ENCODE measurements at regions not wholly inside any gene's neighbourhood (a gene's known extent, or its start where the extent isn't known, plus 50 kb on each side); places are given as distances from the start of the nearest gene placed in this dataset.

DNA sequence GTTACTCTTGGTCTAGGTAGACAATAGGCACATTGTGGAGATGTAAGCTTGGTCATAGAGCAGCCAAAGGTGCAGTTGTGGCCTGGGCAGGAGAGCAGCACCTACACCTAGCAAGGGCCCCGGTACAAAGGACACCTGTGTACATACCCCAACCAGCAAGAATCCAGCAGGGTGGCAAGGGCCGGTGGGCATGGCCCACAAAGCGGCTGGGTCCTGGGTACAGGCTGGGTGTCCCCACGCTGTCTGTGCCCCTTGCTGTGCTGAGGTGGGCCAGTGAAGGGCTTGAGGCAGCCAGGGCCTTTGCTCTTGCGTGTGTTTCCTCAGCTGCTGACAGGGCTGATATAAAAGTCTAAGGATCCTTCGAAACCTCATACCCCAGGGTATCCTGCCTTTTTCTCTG is 501.8 kb downstream of the EIPR1 start:
- intact Hi-C loops (cut with DNase I; ENCODE audit: low total_unique reads): no loop called here
- WGBS, 2 donors (ENCODE audit: low coverage in 1 of 2): 90% methylated on average over 5 of the region's 6 CpGs; no CpG with 5 or more reads in 1 of the 2 donors

GRCh38 chr2:2875296-2875695 is 502.3 kb downstream of the EIPR1 start:
- Histone ChIP-seq H3K27me3 (no peaks in the 10 kb centered on the region), H3K9me3 (no peaks in the 10 kb centered on the region), H3K36me3 (no peaks in the 10 kb centered on the region), H3K27ac (no peak overlapping the region), H3K4me1 (no peaks in the 10 kb centered on the region), H3K4me3 (no peak overlapping the region)
- in situ Hi-C loops (cut with MboI; ENCODE audit: low pct_ligation_motif_present in 1 of 4, low pct_unique_long_range_greater_than_20kb in 1 of 4, low sequenced_read_pairs in 3 of 4) (no loop called here), intact Hi-C loops (cut with DNase I; ENCODE audit: low total_unique reads) (no loop called here)
- 82 to 100% methylated on average over 2 to 7 of the region's 11 CpGs for WGBS, 2 donors (ENCODE audit: low coverage in 1 of 2)
- TF ChIP-seq CTCF (IDR thresholded peaks at IDR 0.05) (no peak), POLR2AphosphoS5 (IDR thresholded peaks at IDR 0.05) (no peak), EP300 (IDR thresholded peaks at IDR 0.05; ENCODE audit: low read depth) (no peak), POLR2A (IDR thresholded peaks at IDR 0.05) (no peak)
- DNase-seq: no peak

More for the DNA sequence above, 501.8 kb downstream of the EIPR1 start:
- Histone ChIP-seq H3K27ac (no peak overlapping the region), H3K9me3 (no peaks in the 10 kb centered on the region), H3K36me3 (no peaks in the 10 kb centered on the region), H3K27me3 (no peaks in the 10 kb centered on the region), H3K4me1 (no peaks in the 10 kb centered on the region), H3K4me3 (no peak overlapping the region)
- no peak for DNase-seq
- no peak for TF ChIP-seq POLR2AphosphoS5 (IDR thresholded peaks at IDR 0.05)
- in situ Hi-C loops (cut with MboI; ENCODE audit: low pct_ligation_motif_present in 1 of 4, low pct_unique_long_range_greater_than_20kb in 1 of 4, low sequenced_read_pairs in 3 of 4): no loop called here

- Histone ChIP-seq H3K27ac (no peak overlapping the region), H3K9me3 (no peaks in the 10 kb centered on the region), H3K36me3 (no peaks in the 10 kb centered on the region), H3K4me3 (no peak overlapping the region), H3K4me1 (no peaks in the 10 kb centered on the region), H3K27me3 (no peaks in the 10 kb centered on the region)
- DNase-seq: no peak
- intact Hi-C loops (cut with DNase I; ENCODE audit: low total_unique reads): no loop called here
- 92% methylated on average over 10 of the region's 12 CpGs; no CpG with 5 or more reads in 1 of the 2 donors for WGBS, 2 donors (ENCODE audit: low coverage in 1 of 2)
- no peak for TF ChIP-seq EP300 (IDR thresholded peaks at IDR 0.05; ENCODE audit: low read depth)
- no peak for TF ChIP-seq CTCF (IDR thresholded peaks at IDR 0.05)
- TF ChIP-seq POLR2A (IDR thresholded peaks at IDR 0.05): no peak
- no peak for TF ChIP-seq POLR2AphosphoS5 (IDR thresholded peaks at IDR 0.05)
- in situ Hi-C loops (cut with MboI; ENCODE audit: low pct_ligation_motif_present in 1 of 4, low pct_unique_long_range_greater_than_20kb in 1 of 4, low sequenced_read_pairs in 3 of 4): no loop called here
These were observed 502.8 kb downstream of the EIPR1 start for GRCh38 chr2:2874805-2875204.

GRCh38 chr2:2874341-2874740 is 503.3 kb downstream of the EIPR1 start:
- Histone ChIP-seq H3K4me1 (no peaks in the 10 kb centered on the region), H3K9me3 (no peaks in the 10 kb centered on the region), H3K27ac (no peak overlapping the region), H3K4me3 (no peak overlapping the region), H3K36me3 (no peaks in the 10 kb centered on the region), H3K27me3 (no peaks in the 10 kb centered on the region)
- in situ Hi-C loops (cut with MboI; ENCODE audit: low pct_ligation_motif_present in 1 of 4, low pct_unique_long_range_greater_than_20kb in 1 of 4, low sequenced_read_pairs in 3 of 4) (no loop called here), intact Hi-C loops (cut with DNase I; ENCODE audit: low total_unique reads) (no loop called here)
- DNase-seq: no peak
- TF ChIP-seq POLR2AphosphoS5 (IDR thresholded peaks at IDR 0.05) (no peak), CTCF (IDR thresholded peaks at IDR 0.05) (no peak), POLR2A (IDR thresholded peaks at IDR 0.05) (no peak), EP300 (IDR thresholded peaks at IDR 0.05; ENCODE audit: low read depth) (no peak)
- 40 to 83% methylated on average over 1 to 9 of the region's 10 CpGs for WGBS, 2 donors (ENCODE audit: low coverage in 1 of 2)

GRCh38 chr2:2873450-2873811 is 504.2 kb downstream of the EIPR1 start:
- intact Hi-C loops (cut with DNase I; ENCODE audit: low total_unique reads) (no loop called here), in situ Hi-C loops (cut with MboI; ENCODE audit: low pct_ligation_motif_present in 1 of 4, low pct_unique_long_range_greater_than_20kb in 1 of 4, low sequenced_read_pairs in 3 of 4) (no loop called here)
- Histone ChIP-seq H3K27ac (no peak overlapping the region), H3K9me3 (no peaks in the 10 kb centered on the region), H3K27me3 (no peaks in the 10 kb centered on the region), H3K4me3 (no peak overlapping the region), H3K4me1 (no peaks in the 10 kb centered on the region), H3K36me3 (no peaks in the 10 kb centered on the region)
- DNase-seq: no peak
- 62% methylated on average over 7 of the region's 7 CpGs; no CpG with 5 or more reads in 1 of the 2 donors for WGBS, 2 donors (ENCODE audit: low coverage in 1 of 2)
- no peak for TF ChIP-seq EP300 (IDR thresholded peaks at IDR 0.05; ENCODE audit: low read depth)
- TF ChIP-seq CTCF (IDR thresholded peaks at IDR 0.05): no peak
- no peak for TF ChIP-seq POLR2AphosphoS5 (IDR thresholded peaks at IDR 0.05)
- no peak for TF ChIP-seq POLR2A (IDR thresholded peaks at IDR 0.05)
